ENCODE measurements at regions not wholly inside any gene's neighbourhood (a gene's known extent, or its start where the extent isn't known, plus 50 kb on each side); places are given as distances from the start of the nearest gene placed in this dataset.

- Mint-ChIP-seq H3K4me3 (no peak overlapping the region), H3K27ac (no peak overlapping the region)
Measured at GRCh38 chrX:40307871-40308270, 210.1 kb upstream of the BCOR start.

GRCh38 chrX:40304115-40304514 is 206.4 kb upstream of the BCOR start:
- H3K4me3 Mint-ChIP-seq = no peak overlapping the region
- DNase-seq (no peak), ATAC-seq (replicated peaks) (no peak)
- peak overlapping the region; percentile 9 for H3K27ac Mint-ChIP-seq
- H3K4me1 Mint-ChIP-seq = peaks cover 28 to 39% of the 10 kb centered on the region in 2 donors
- peaks cover 13% of the 10 kb centered on the region in 2 donors for H3K9me3 Mint-ChIP-seq
- peaks cover 0 to 9% of the 10 kb centered on the region in 2 donors for H3K36me3 Mint-ChIP-seq
- H3K27me3 Mint-ChIP-seq = peaks cover 0 to 19% of the 10 kb centered on the region in 2 donors

More at GRCh38 chrX:40307871-40308270, 210.1 kb upstream of the BCOR start:
- peaks cover 0 to 4% of the 10 kb centered on the region in 2 donors for H3K36me3 Mint-ChIP-seq
- peaks cover 10 to 15% of the 10 kb centered on the region in 2 donors for H3K4me1 Mint-ChIP-seq
- peaks cover 0 to 4% of the 10 kb centered on the region in 2 donors for H3K27me3 Mint-ChIP-seq
- ATAC-seq (replicated peaks) = no peak
- no peak for DNase-seq
- H3K9me3 Mint-ChIP-seq = peaks cover 13% of the 10 kb centered on the region in 2 donors

GRCh38 chrX:40303256-40304077 is 205.7 kb upstream of the BCOR start:
- Mint-ChIP-seq H3K36me3 (peaks cover 0 to 9% of the 10 kb centered on the region in 2 donors), H3K27ac (peak overlapping the region; percentile 9), H3K4me1 (peaks cover 28 to 39% of the 10 kb centered on the region in 2 donors), H3K27me3 (peaks cover 0 to 25% of the 10 kb centered on the region in 2 donors), H3K4me3 (no peak overlapping the region), H3K9me3 (peaks cover 13% of the 10 kb centered on the region in 2 donors)
- DNase-seq (peak; percentile 18), ATAC-seq (replicated peaks) (peak; percentile 63 to 64)

- Mint-ChIP-seq H3K9me3 (peaks cover 13% of the 10 kb centered on the region in 2 donors), H3K36me3 (peaks cover 0 to 9% of the 10 kb centered on the region in 2 donors), H3K4me3 (peak overlapping the region in 1 of 2 donors; percentile 30), H3K27ac (peak overlapping the region; percentile 71), H3K4me1 (peaks cover 28 to 39% of the 10 kb centered on the region in 2 donors), H3K27me3 (peaks cover 0 to 27% of the 10 kb centered on the region in 2 donors)
- ATAC-seq (replicated peaks) (peak; percentile 75 to 82), DNase-seq (peak; percentile 34)
Measured at GRCh38 chrX:40300286-40300890, 202.6 kb upstream of the BCOR start.

GRCh38 chrX:40299641-40300046 is 201.9 kb upstream of the BCOR start:
- Mint-ChIP-seq H3K36me3 (peaks cover 0 to 9% of the 10 kb centered on the region in 2 donors), H3K4me1 (peaks cover 28 to 39% of the 10 kb centered on the region in 2 donors), H3K27me3 (peaks cover 0 to 27% of the 10 kb centered on the region in 2 donors), H3K4me3 (no peak overlapping the region), H3K9me3 (peaks cover 13% of the 10 kb centered on the region in 2 donors), H3K27ac (peak overlapping the region; percentile 2)
- ATAC-seq (replicated peaks) (peak; percentile 26 to 47), DNase-seq (no peak)

DNA sequence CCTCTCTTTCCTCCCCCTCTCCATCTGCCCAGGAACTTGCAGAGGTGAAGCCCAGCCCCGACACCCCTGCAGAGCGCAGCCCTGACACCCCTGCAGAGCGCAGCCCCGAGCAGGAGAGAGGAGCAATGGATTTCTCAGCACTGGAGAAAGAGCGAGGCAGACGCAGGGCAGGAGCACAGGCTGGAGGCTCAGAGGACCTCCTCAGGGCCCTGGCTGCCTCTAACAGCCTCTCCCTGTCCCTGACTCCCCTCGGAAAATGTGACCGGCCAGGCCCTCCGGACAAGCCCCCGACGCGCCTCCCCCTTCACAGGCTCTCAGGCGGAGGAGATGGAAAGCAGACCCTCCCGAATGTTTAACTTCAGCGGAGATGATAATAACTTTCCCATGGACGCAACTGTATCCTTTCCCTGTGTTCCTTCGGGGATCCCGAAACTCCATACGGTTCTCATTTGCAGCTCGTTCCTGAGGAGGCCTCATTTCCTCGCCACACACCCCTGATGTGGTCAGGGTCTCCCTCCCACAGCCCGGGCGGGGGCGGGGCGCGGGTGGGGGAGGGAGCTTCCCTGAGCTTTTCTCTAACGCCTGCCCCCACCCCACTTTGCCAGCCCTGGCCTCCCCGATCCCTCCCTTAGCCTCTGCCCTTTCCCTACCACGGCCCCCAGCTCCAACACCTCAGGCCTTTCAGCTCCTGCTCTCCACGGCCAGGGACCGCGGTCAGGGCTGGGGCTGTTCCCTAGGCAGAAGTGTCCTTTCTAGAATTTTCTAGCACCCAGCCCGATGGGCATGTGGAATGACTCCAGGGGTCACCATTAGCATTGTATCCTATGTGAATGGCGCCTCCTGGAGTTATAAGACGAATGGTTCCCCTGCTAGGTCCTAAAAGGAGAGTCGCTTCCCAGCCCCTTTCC is 201.1 kb upstream of the BCOR start:
- no peak for ATAC-seq (replicated peaks)
- no peak for DNase-seq
- Mint-ChIP-seq H3K9me3 (peaks cover 7 to 8% of the 10 kb centered on the region in 2 donors), H3K36me3 (peaks cover 0 to 9% of the 10 kb centered on the region in 2 donors), H3K27ac (peak overlapping the region; percentile 51), H3K27me3 (peaks cover 0 to 27% of the 10 kb centered on the region in 2 donors), H3K4me1 (peaks cover 26 to 32% of the 10 kb centered on the region in 2 donors), H3K4me3 (no peak overlapping the region)

DNA sequence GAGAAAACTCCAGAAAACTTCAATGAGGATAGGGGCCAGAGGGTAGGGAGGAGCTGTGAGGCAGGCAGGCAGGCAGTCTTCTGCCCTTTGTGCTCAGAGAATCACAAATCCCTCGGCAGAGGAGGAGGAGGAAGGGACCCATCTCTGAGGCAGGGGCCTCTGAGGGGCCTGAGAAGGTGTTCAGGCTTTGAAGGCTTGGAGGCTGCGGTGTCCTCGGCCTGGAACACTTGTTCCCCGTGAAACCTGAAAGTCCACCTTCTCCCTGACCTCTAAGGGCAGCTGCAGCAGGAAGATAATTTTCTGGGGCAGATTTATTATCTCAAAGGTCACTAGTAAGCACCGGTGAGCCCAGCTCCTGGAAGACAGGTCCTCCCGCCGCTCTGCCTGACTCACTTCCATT is 200.3 kb upstream of the BCOR start:
- no peak overlapping the region for H3K4me3 Mint-ChIP-seq
- H3K27me3 Mint-ChIP-seq = peaks cover 0 to 27% of the 10 kb centered on the region in 2 donors
- H3K36me3 Mint-ChIP-seq = peaks cover 0 to 5% of the 10 kb centered on the region in 2 donors
- ATAC-seq (replicated peaks) (no peak), DNase-seq (no peak)
- peaks cover 18 to 25% of the 10 kb centered on the region in 2 donors for H3K4me1 Mint-ChIP-seq
- no peaks in the 10 kb centered on the region for H3K9me3 Mint-ChIP-seq
- H3K27ac Mint-ChIP-seq = no peak overlapping the region

DNA sequence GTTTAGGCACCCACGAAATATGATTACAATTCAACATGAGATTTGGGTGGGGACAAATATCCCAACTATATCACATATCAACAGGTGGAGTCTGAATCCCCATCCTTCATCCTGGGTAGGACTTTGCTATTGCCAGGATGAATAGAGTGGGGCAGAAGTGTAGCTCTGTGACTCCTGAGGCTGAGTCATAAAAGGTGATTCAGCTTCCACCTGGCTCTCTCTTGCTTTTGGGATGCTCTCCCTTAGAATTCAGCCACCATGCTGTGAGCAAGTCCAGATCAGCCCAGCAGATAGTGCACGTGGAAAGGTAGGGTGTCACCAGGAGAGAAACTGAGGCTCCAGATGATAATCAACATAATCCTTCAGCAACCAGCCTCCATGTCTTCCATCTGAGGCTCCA is 193.8 kb upstream of the BCOR start:
- Mint-ChIP-seq H3K27ac (no peak overlapping the region), H3K36me3 (peaks cover 0 to 3% of the 10 kb centered on the region in 2 donors), H3K27me3 (no peaks in the 10 kb centered on the region), H3K9me3 (peaks cover 0 to 9% of the 10 kb centered on the region in 2 donors), H3K4me1 (no peaks in the 10 kb centered on the region), H3K4me3 (no peak overlapping the region)
- DNase-seq (no peak), ATAC-seq (replicated peaks) (no peak)

- Mint-ChIP-seq H3K4me1 (no peaks in the 10 kb centered on the region), H3K27ac (no peak overlapping the region), H3K9me3 (peaks cover 0 to 13% of the 10 kb centered on the region in 2 donors), H3K4me3 (no peak overlapping the region), H3K36me3 (peaks cover 0 to 3% of the 10 kb centered on the region in 2 donors), H3K27me3 (no peaks in the 10 kb centered on the region)
- no peak for ATAC-seq (replicated peaks)
- DNase-seq = no peak
Measured at GRCh38 chrX:40290517-40290916, 192.8 kb upstream of the BCOR start.

GRCh38 chrX:40285876-40286275 is 188.1 kb upstream of the BCOR start:
- peaks cover 10% of the 10 kb centered on the region in 2 donors for H3K4me1 Mint-ChIP-seq
- no peak overlapping the region for H3K4me3 Mint-ChIP-seq
- ATAC-seq (replicated peaks) = no peak
- DNase-seq = no peak
- peaks cover 0 to 5% of the 10 kb centered on the region in 2 donors for H3K36me3 Mint-ChIP-seq
- peaks cover 0 to 4% of the 10 kb centered on the region in 2 donors for H3K27me3 Mint-ChIP-seq
- H3K27ac Mint-ChIP-seq = no peak overlapping the region
- H3K9me3 Mint-ChIP-seq = peaks cover 3 to 18% of the 10 kb centered on the region in 2 donors

DNA sequence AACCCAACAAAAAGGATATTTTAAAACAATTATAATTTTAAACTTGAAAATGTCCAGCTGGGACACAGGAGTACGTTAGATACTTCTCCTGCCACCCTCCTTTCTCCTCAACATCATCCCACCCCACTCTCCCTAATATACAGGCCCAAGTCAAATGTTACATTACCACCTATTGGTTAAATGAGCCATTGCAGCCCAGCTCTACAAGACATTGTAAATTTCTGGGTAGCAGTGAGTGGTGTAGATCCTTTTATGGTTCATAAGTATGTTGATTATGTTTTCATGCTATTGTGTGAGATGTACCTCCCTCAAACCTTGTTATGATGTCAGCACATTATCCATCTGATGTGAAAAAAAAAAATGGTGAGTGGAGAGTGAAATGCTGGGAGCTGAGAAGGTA is 187.1 kb upstream of the BCOR start:
- Mint-ChIP-seq H3K4me3 (no peak overlapping the region), H3K4me1 (peaks cover 10% of the 10 kb centered on the region in 2 donors), H3K27ac (no peak overlapping the region)

DNA sequence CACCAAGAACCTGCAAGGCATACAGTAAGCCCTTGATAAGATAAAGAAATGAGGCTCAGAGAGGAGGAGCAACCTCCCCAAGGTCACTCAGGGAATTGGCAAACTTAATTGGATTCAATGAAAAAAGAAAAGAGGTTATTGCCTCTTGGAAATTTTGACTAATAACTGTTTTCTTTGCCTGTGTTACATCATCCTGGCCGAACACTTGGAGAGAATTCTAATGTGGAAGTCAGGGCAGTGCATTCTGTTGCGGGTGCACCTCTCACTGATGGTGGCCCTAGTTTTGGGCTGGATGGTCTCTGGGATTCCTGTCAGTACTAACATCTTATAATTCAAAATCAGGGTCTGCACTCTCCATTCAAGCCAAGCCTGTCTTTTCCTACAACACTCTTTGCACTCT is 186.2 kb upstream of the BCOR start:
- H3K9me3 Mint-ChIP-seq = peaks cover 3 to 16% of the 10 kb centered on the region in 2 donors
- DNase-seq (no peak), ATAC-seq (replicated peaks) (no peak)
- peaks cover 0 to 7% of the 10 kb centered on the region in 2 donors for H3K27me3 Mint-ChIP-seq
- no peak overlapping the region for H3K27ac Mint-ChIP-seq
- peaks cover 10% of the 10 kb centered on the region in 2 donors for H3K4me1 Mint-ChIP-seq
- H3K4me3 Mint-ChIP-seq = no peak overlapping the region
- peaks cover 0 to 3% of the 10 kb centered on the region in 2 donors for H3K36me3 Mint-ChIP-seq

More for the DNA sequence above, 187.1 kb upstream of the BCOR start:
- Mint-ChIP-seq H3K27me3 (peaks cover 0 to 4% of the 10 kb centered on the region in 2 donors), H3K9me3 (peaks cover 3 to 18% of the 10 kb centered on the region in 2 donors), H3K36me3 (peaks cover 0 to 4% of the 10 kb centered on the region in 2 donors)
- ATAC-seq (replicated peaks) = no peak
- no peak for DNase-seq

GRCh38 chrX:40282946-40283660 is 185.3 kb upstream of the BCOR start:
- Mint-ChIP-seq H3K4me3 (no peak overlapping the region), H3K27ac (no peak overlapping the region), H3K9me3 (peaks cover 3 to 15% of the 10 kb centered on the region in 2 donors), H3K36me3 (peaks cover 0 to 3% of the 10 kb centered on the region in 2 donors), H3K27me3 (peaks cover 0 to 15% of the 10 kb centered on the region in 2 donors), H3K4me1 (peaks cover 10% of the 10 kb centered on the region in 2 donors)
- ATAC-seq (replicated peaks) = no peak
- no peak for DNase-seq

Data from stimulated activated naive B cell treated with anti-CD40 and anti-IgM and Interleukin-4, amounts not matched to agents 10 μg/mL and 1 μg/mL and 100 μg/mL, for 72 hours (primary cell).